SK-N-SH (cell line): ENCODE measurements at regions not wholly inside any gene's neighbourhood (a gene's known extent, or its start where the extent isn't known, plus 50 kb on each side); places are given as distances from the start of the nearest gene placed in this dataset.

Experiments
- CTCF ChIA-PET: fragments of 300-600, 350-600 bp; formaldehyde crosslinking; extraction: SDS; loops from one replicate; lab custom pipeline; 2021; lab: Yijun Ruan, JAX
- POLR2A ChIA-PET: fragments of 350-600 bp; sonication (Branson Sonifier 250); formaldehyde crosslinking; extraction: SDS; loops from one replicate; lab custom pipeline; 2020; ENCODE audit warnings: antibody characterized with exemption, inconsistent platforms; lab: Yijun Ruan, JAX
- DNase-seq: peaks from one replicate; pipeline ENCODE4 v3.0.0; 2012
- H2AFZ ChIP-seq: fragments of 200-600 bp; sonication (generic); 2 replicates; pipeline ENCODE4 v1.8.1; 2016; ENCODE audit warnings: antibody characterized with exemption, mild to moderate bottlenecking, low read depth
- H3F3A ChIP-seq: fragments of 200-600 bp; sonication (generic); replicated peaks from 2 replicates; pipeline ENCODE3; 2016; ENCODE audit warnings: antibody characterized with exemption, mild to moderate bottlenecking; ENCODE audit not compliant: insufficient read depth
- H3K27ac ChIP-seq, 2 experiments: fragments of 200-500 bp in 1 of 2; fragments of 200-600 bp in 1 of 2; sonication (Bioruptor generic) in 1 of 2; sonication (generic), shearing (Covaris generic) in 1 of 2; 2 replicates each; pipeline versions ENCODE4 v1.5.1 to v1.6.1; 2014 to 2016; ENCODE audit warnings: low read depth in 2 of 2, inconsistent platforms in 1 of 2, low read length in 1 of 2, mild to moderate bottlenecking in 1 of 2, mixed read lengths in 1 of 2
- H3K27me3 ChIP-seq: fragments of 200-600 bp; sonication (generic), shearing (Covaris generic); 2 replicates; pipeline ENCODE4 v1.6.1; 2016; ENCODE audit warnings: mixed run types; ENCODE audit not compliant: insufficient read depth
- H3K36me3 ChIP-seq, 2 experiments: fragments of 200-500 bp in 1 of 2; fragments of 200-600 bp in 1 of 2; sonication (Bioruptor generic) in 1 of 2; sonication (generic) in 1 of 2; replicated peaks in 1 of 2; 2 replicates each; pipeline versions ENCODE3 to v1.5.1; 2014 to 2016; ENCODE audit warnings: low read length in 1 of 2, mild to moderate bottlenecking in 1 of 2; ENCODE audit not compliant: insufficient read depth in 2 of 2, control insufficient read depth in 1 of 2
- H3K4me1 ChIP-seq, 2 experiments: fragments of 200-500 bp in 1 of 2; fragments of 200-600 bp in 1 of 2; sonication (Bioruptor generic) in 1 of 2; sonication (generic), shearing (Covaris generic) in 1 of 2; 2 replicates each; pipeline versions ENCODE4 v1.5.1 to v1.6.1; 2014 to 2016; ENCODE audit warnings: low read depth in 1 of 2, low read length in 1 of 2, mixed run types in 1 of 2; ENCODE audit not compliant: insufficient read depth in 2 of 2, control insufficient read depth in 1 of 2
- H3K4me2 ChIP-seq: fragments of 200-600 bp; sonication (generic), shearing (Covaris generic); 2 replicates; pipeline ENCODE4 v1.6.1; 2017; ENCODE audit warnings: mixed run types
- H3K4me3 ChIP-seq, 2 experiments: fragments of 200-500 bp in 1 of 2; fragments of 200-600 bp in 1 of 2; sonication (Bioruptor generic) in 1 of 2; sonication (generic), shearing (Covaris generic) in 1 of 2; 2 replicates each; pipeline versions ENCODE4 v1.5.1 to v1.8.1; 2014 to 2016; ENCODE audit warnings: low read depth in 2 of 2, inconsistent platforms in 1 of 2, low read length in 1 of 2, mild to moderate bottlenecking in 1 of 2, mixed read lengths in 1 of 2, moderate library complexity in 1 of 2
- H3K79me2 ChIP-seq: fragments of 200-600 bp; sonication (generic); 2 replicates; pipeline ENCODE4 v1.8.1; 2017; ENCODE audit warnings: mild to moderate bottlenecking; ENCODE audit not compliant: insufficient read depth
- H3K9ac ChIP-seq: fragments of 200-600 bp; sonication (generic); 2 replicates; pipeline ENCODE4 v1.6.1; 2017; ENCODE audit warnings: mixed run types
- H3K9me2 ChIP-seq: fragments of 200-600 bp; sonication (generic); 2 replicates; pipeline ENCODE4 v1.6.1; 2017; ENCODE audit warnings: mixed run types
- H3K9me3 ChIP-seq: fragments of 200-600 bp; sonication (generic); 2 replicates; pipeline ENCODE4 v1.6.1; 2017; ENCODE audit warnings: mixed run types, mild to moderate bottlenecking, moderate library complexity
- H4K20me1 ChIP-seq: fragments of 200-600 bp; sonication (generic); 2 replicates; pipeline ENCODE4 v1.6.1; 2017; ENCODE audit warnings: mild to moderate bottlenecking, mixed run types; ENCODE audit not compliant: insufficient read depth
- CHD2 ChIP-seq: fragments of 150-350 bp; IDR thresholded peaks from 2 replicates; pipeline ENCODE4 v1.6.1; 2018; ENCODE audit warnings: low read length; ENCODE audit not compliant: partially characterized antibody
- ELF1 ChIP-seq: IDR thresholded peaks from 2 replicates; pipeline ENCODE4 v1.4.0; 2012
- FOXJ3 ChIP-seq: sonication (generic); formaldehyde crosslinking; IDR thresholded peaks from 2 replicates; pipeline ENCODE4 v1.5.1; 2020; ENCODE audit warnings: mild to moderate bottlenecking, missing genetic modification reagents
- FOXM1 ChIP-seq: IDR thresholded peaks from 2 replicates; pipeline ENCODE4 v1.4.0; 2012; ENCODE audit warnings: low read depth, mild to moderate bottlenecking
- GATA2 ChIP-seq: sonication (generic); formaldehyde crosslinking; IDR thresholded peaks from 2 replicates; pipeline ENCODE4 v1.5.0; 2020; ENCODE audit warnings: mild to moderate bottlenecking, missing genetic modification reagents
- JUND ChIP-seq: IDR thresholded peaks from 2 replicates; pipeline ENCODE4 v1.4.0; 2012
- MEF2A ChIP-seq: IDR thresholded peaks from 2 replicates; pipeline ENCODE4 v1.4.0; 2012; ENCODE audit warnings: low read depth, borderline replicate concordance
- MXI1 ChIP-seq: IDR thresholded peaks from 2 replicates; pipeline ENCODE4 v1.6.1; 2012; ENCODE audit warnings: mild to moderate bottlenecking, low read depth, low read length, improper control_type of control experiment
- NFIC ChIP-seq: IDR thresholded peaks from 2 replicates; pipeline ENCODE4 v1.4.0; 2012; ENCODE audit warnings: borderline replicate concordance
- RCOR1 ChIP-seq: fragments of 150-350 bp; IDR thresholded peaks from 2 replicates; pipeline ENCODE4 v1.6.1; 2017; ENCODE audit warnings: antibody characterized with exemption, low read length
- RFX5 ChIP-seq: IDR thresholded peaks from 2 replicates; pipeline ENCODE4 v1.6.1; 2012; ENCODE audit warnings: mild to moderate bottlenecking, improper control_type of control experiment, low read length
- RXRA ChIP-seq: IDR thresholded peaks from 2 replicates; pipeline ENCODE4 v1.4.0; 2012; ENCODE audit warnings: low read depth, mild to moderate bottlenecking, borderline replicate concordance
- SIN3A ChIP-seq: IDR thresholded peaks from 2 replicates; pipeline ENCODE4 v1.6.1; 2012; ENCODE audit warnings: low read depth, mild to moderate bottlenecking, low read length, moderate library complexity, borderline replicate concordance
- TCF12 ChIP-seq: IDR thresholded peaks from 2 replicates; pipeline ENCODE4 v1.4.0; 2012
- TEAD4 ChIP-seq: IDR thresholded peaks from 2 replicates; pipeline ENCODE4 v1.4.0; 2012; ENCODE audit warnings: mild to moderate bottlenecking, borderline replicate concordance; ENCODE audit not compliant: insufficient read depth
- whole genome bisulfite sequencing: methylation state at CpG from one replicate; pipeline ENCODE4 v1.1.6; 2017; ENCODE audit warnings: low lambda C conversion rate; 5-methylcytosine and 5-hydroxymethylcytosine counted together
- TF ChIP-seq, protein P1 (sequence below): fragments of 150-350 bp; IDR thresholded peaks from 2 replicates; pipeline ENCODE4 v1.6.1; 2017; ENCODE audit warnings: antibody characterized with exemption, low read length, low read depth, borderline replicate concordance
- TF ChIP-seq, protein P2 (sequence below): IDR thresholded peaks from 2 replicates; pipeline ENCODE4 v1.4.0; 2012; ENCODE audit warnings: low read depth, borderline replicate concordance
- TF ChIP-seq, protein P3 (sequence below): IDR thresholded peaks from 2 replicates; pipeline ENCODE4 v1.4.0; 2012; ENCODE audit warnings: low read depth, borderline replicate concordance
- TF ChIP-seq, protein P4 (sequence below): IDR thresholded peaks from 2 replicates; pipeline ENCODE4 v1.6.1; 2012; ENCODE audit warnings: mild to moderate bottlenecking, low read depth, low read length, moderate library complexity
- TF ChIP-seq, protein P5 (sequence below): IDR thresholded peaks from 2 replicates; pipeline ENCODE4 v1.4.0; 2012; ENCODE audit warnings: low read depth

DNA sequence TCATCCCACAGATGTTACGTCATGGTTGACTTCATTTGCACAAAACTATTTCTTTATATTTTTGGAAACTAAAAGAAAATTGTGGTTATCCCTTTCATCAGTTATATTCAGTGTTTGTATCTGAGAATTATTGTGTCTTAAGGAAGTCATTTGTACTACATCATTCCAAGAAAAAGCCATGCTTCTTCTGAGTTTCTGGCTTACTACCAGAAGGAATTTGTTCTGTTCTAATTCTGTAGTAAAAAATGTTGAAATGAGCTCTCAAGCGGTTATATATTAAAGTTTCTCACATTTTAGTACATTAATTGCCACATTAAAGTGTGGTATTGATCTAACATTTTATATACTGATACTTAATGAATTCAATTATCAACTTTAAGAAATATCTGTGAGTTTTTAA lies 1844.5 kb downstream of the PCDH7 start:
- no peak for TF ChIP-seq FOXJ3 (CRISPR knock-in tag)
- no peak for TF ChIP-seq TCF12
- no peak for TF ChIP-seq SIN3A
- no peak for TF ChIP-seq RCOR1
- TF ChIP-seq, protein P1, sequence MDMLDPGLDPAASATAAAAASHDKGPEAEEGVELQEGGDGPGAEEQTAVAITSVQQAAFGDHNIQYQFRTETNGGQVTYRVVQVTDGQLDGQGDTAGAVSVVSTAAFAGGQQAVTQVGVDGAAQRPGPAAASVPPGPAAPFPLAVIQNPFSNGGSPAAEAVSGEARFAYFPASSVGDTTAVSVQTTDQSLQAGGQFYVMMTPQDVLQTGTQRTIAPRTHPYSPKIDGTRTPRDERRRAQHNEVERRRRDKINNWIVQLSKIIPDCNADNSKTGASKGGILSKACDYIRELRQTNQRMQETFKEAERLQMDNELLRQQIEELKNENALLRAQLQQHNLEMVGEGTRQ, result no peak
- TF ChIP-seq NFIC, result no peak
- TF ChIP-seq, protein P2, sequence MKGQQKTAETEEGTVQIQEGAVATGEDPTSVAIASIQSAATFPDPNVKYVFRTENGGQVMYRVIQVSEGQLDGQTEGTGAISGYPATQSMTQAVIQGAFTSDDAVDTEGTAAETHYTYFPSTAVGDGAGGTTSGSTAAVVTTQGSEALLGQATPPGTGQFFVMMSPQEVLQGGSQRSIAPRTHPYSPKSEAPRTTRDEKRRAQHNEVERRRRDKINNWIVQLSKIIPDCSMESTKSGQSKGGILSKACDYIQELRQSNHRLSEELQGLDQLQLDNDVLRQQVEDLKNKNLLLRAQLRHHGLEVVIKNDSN, result no peak
- TF ChIP-seq FOXM1, result no peak
- TF ChIP-seq RXRA, result no peak
- TF ChIP-seq ELF1, result no peak
- TF ChIP-seq MXI1, result no peak
- TF ChIP-seq RFX5, result no peak
- TF ChIP-seq, protein P3, sequence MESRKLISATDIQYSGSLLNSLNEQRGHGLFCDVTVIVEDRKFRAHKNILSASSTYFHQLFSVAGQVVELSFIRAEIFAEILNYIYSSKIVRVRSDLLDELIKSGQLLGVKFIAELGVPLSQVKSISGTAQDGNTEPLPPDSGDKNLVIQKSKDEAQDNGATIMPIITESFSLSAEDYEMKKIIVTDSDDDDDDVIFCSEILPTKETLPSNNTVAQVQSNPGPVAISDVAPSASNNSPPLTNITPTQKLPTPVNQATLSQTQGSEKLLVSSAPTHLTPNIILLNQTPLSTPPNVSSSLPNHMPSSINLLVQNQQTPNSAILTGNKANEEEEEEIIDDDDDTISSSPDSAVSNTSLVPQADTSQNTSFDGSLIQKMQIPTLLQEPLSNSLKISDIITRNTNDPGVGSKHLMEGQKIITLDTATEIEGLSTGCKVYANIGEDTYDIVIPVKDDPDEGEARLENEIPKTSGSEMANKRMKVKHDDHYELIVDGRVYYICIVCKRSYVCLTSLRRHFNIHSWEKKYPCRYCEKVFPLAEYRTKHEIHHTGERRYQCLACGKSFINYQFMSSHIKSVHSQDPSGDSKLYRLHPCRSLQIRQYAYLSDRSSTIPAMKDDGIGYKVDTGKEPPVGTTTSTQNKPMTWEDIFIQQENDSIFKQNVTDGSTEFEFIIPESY, result no peak
- TF ChIP-seq TEAD4, result no peak
- no peak for TF ChIP-seq GATA2 (CRISPR knock-in tag)
- TF ChIP-seq, protein P4, sequence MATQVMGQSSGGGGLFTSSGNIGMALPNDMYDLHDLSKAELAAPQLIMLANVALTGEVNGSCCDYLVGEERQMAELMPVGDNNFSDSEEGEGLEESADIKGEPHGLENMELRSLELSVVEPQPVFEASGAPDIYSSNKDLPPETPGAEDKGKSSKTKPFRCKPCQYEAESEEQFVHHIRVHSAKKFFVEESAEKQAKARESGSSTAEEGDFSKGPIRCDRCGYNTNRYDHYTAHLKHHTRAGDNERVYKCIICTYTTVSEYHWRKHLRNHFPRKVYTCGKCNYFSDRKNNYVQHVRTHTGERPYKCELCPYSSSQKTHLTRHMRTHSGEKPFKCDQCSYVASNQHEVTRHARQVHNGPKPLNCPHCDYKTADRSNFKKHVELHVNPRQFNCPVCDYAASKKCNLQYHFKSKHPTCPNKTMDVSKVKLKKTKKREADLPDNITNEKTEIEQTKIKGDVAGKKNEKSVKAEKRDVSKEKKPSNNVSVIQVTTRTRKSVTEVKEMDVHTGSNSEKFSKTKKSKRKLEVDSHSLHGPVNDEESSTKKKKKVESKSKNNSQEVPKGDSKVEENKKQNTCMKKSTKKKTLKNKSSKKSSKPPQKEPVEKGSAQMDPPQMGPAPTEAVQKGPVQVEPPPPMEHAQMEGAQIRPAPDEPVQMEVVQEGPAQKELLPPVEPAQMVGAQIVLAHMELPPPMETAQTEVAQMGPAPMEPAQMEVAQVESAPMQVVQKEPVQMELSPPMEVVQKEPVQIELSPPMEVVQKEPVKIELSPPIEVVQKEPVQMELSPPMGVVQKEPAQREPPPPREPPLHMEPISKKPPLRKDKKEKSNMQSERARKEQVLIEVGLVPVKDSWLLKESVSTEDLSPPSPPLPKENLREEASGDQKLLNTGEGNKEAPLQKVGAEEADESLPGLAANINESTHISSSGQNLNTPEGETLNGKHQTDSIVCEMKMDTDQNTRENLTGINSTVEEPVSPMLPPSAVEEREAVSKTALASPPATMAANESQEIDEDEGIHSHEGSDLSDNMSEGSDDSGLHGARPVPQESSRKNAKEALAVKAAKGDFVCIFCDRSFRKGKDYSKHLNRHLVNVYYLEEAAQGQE, result no peak
- TF ChIP-seq CHD2, result no peak
- no peak for TF ChIP-seq JUND
- TF ChIP-seq MEF2A, result no peak
- TF ChIP-seq, protein P5, sequence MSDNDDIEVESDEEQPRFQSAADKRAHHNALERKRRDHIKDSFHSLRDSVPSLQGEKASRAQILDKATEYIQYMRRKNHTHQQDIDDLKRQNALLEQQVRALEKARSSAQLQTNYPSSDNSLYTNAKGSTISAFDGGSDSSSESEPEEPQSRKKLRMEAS, result no peak
- TF ChIP-seq, all 33 proteins: peak for 0
- Histone ChIP-seq H2AFZ (no peak overlapping the region), H3K27me3 (no peaks in the 10 kb centered on the region), H3F3A (no peaks in the 10 kb centered on the region), H3K9ac (no peak overlapping the region), H3K9me2 (no peaks in the 10 kb centered on the region), H3K4me3 (no peak overlapping the region), H3K27ac (no peak overlapping the region), H3K36me3 (no peaks in the 10 kb centered on the region), H3K79me2 (no peaks in the 10 kb centered on the region), H4K20me1 (no peaks in the 10 kb centered on the region), H3K9me3 (no peaks in the 10 kb centered on the region), H3K4me2 (no peak overlapping the region), H3K4me1 (no peaks in the 10 kb centered on the region)
- no peak for DNase-seq
- CTCF ChIA-PET, result no interaction called here
- WGBS, result 6% methylated on average over 2 of the region's 2 CpGs
- POLR2A ChIA-PET, result no interaction called here
